ENCODE measurements at regions not wholly inside any gene's neighbourhood (a gene's known extent, or its start where the extent isn't known, plus 50 kb on each side); places are given as distances from the start of the nearest gene placed in this dataset.

DNA sequence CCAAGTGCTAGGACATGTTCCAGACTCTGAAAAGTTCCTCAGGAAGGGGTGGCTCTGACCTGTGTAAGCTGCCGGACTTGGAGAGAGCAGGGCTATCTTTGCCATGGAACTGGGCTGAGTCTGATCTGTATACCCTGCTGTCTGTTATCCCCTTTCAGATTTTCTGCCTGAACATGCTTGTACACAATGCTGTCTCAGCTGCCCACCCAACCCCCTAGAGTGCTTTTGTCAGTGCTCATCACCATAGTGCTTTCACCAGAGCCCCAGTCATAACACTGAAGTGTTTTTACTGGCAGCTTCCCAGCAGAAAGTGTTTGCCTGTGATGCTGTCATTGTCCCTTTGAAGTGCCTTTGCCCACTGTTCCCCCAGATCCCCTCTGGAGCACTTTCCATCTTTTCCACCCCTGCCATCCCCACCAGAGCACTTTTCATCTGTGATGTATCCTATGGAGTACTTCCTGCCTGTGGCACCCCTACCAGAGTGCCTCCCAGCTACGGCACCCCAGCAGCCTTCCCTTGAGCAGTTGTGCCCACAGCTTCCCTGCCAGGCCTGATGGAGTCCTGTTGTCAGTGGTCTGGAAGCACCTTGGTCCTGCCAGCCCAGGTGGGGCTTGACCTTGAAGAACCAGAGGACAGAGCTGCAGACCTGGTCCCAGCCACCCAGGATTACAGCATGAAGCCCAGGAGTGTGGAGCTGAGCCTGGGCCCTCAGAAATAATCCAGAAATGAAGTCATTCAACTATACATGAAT is 397.7 kb downstream of the DIPK2A start:
- H3K36me3 Mint-ChIP-seq (ENCODE audit: unreplicated experiment), result peaks cover 6% of the 10 kb centered on the region
- TF ChIP-seq, protein P1, sequence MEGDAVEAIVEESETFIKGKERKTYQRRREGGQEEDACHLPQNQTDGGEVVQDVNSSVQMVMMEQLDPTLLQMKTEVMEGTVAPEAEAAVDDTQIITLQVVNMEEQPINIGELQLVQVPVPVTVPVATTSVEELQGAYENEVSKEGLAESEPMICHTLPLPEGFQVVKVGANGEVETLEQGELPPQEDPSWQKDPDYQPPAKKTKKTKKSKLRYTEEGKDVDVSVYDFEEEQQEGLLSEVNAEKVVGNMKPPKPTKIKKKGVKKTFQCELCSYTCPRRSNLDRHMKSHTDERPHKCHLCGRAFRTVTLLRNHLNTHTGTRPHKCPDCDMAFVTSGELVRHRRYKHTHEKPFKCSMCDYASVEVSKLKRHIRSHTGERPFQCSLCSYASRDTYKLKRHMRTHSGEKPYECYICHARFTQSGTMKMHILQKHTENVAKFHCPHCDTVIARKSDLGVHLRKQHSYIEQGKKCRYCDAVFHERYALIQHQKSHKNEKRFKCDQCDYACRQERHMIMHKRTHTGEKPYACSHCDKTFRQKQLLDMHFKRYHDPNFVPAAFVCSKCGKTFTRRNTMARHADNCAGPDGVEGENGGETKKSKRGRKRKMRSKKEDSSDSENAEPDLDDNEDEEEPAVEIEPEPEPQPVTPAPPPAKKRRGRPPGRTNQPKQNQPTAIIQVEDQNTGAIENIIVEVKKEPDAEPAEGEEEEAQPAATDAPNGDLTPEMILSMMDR (IDR thresholded peaks at IDR 0.05; ENCODE audit: partially characterized antibody, unreplicated experiment), result no peak
- H3K4me1 Mint-ChIP-seq (ENCODE audit: low read depth, unreplicated experiment), result no peaks in the 10 kb centered on the region
- no peak for DNase-seq
- no peak overlapping the region for H3K4me3 Mint-ChIP-seq (ENCODE audit: unreplicated experiment)
- H3K9me3 Mint-ChIP-seq (ENCODE audit: unreplicated experiment), result peaks cover 4% of the 10 kb centered on the region
- H3K27me3 Mint-ChIP-seq (ENCODE audit: unreplicated experiment), result no peaks in the 10 kb centered on the region
- H3K27ac Mint-ChIP-seq (ENCODE audit: unreplicated experiment), result no peak overlapping the region

DNA sequence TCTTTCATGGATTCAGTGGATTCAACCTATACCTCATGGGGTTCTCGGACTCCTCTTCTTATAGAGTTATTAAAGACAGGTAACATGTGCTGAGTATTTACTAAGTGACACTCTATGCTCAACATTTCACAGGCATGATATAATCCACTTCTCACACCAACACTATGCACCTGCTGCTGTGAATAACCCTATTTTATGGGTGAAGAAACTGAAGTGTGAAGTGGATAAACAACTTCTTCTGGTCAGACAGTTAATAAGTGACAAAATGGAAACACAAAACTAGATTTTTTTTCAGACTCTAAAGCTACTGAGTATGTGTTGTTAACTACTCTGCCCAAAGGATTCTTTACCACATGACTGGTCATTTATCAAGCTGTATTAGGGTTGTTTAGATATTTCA is 403.5 kb downstream of the DIPK2A start:
- Mint-ChIP-seq H3K27ac (ENCODE audit: unreplicated experiment) (no peak overlapping the region), H3K27me3 (ENCODE audit: unreplicated experiment) (no peaks in the 10 kb centered on the region), H3K4me3 (ENCODE audit: unreplicated experiment) (no peak overlapping the region), H3K36me3 (ENCODE audit: unreplicated experiment) (no peaks in the 10 kb centered on the region), H3K4me1 (ENCODE audit: low read depth, unreplicated experiment) (no peaks in the 10 kb centered on the region), H3K9me3 (ENCODE audit: unreplicated experiment) (peaks cover 2% of the 10 kb centered on the region)
- TF ChIP-seq, protein P1 (IDR thresholded peaks at IDR 0.05; ENCODE audit: partially characterized antibody, unreplicated experiment), result no peak
- no peak for DNase-seq

DNA sequence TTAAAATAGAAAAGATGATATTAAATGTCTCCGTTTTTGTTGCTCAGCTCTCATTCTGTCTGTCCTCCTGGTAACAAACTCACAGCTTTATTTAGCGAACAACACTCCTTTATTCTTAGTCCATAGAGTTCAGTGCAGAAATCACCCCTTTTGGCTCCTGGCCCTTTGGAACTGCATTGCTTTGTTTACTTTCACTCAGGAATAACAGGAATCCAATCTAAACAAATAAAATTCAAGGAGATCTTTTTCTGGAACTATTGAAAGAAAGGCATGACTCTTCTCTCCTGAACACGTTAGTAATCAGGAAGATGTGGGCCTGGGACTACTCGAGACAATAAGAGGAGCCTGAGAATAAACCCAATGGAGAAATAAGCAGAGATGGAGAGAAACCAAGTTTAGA is 409.2 kb downstream of the DIPK2A start:
- Mint-ChIP-seq H3K9me3 (ENCODE audit: unreplicated experiment) (peaks cover 2% of the 10 kb centered on the region), H3K4me1 (ENCODE audit: low read depth, unreplicated experiment) (no peaks in the 10 kb centered on the region), H3K36me3 (ENCODE audit: unreplicated experiment) (no peaks in the 10 kb centered on the region), H3K4me3 (ENCODE audit: unreplicated experiment) (no peak overlapping the region), H3K27ac (ENCODE audit: unreplicated experiment) (no peak overlapping the region), H3K27me3 (ENCODE audit: unreplicated experiment) (no peaks in the 10 kb centered on the region)
- DNase-seq, result no peak
- TF ChIP-seq, protein P1 (IDR thresholded peaks at IDR 0.05; ENCODE audit: partially characterized antibody, unreplicated experiment), result no peak

DNA sequence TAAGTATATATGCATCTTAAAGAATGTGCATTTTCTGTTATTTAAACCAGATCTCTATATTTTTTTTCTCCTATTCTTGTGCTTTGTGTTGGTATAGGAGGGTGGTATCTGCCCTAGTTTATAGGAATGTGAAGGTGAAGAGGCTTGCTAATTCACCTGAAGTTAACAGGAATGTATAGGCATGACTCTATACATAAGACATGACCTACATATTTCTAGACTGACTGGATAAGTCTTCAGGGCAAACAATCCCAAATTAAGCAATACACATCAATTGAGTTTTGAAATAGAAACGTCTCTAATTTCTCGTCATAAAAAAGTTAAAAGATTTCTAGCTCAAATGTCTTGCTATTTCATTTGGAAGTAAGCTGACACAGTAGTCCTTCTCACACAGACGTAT is 410.0 kb downstream of the DIPK2A start:
- no peak overlapping the region for H3K27ac Mint-ChIP-seq (ENCODE audit: unreplicated experiment)
- DNase-seq, result no peak
- H3K9me3 Mint-ChIP-seq (ENCODE audit: unreplicated experiment), result peaks cover 2% of the 10 kb centered on the region
- H3K27me3 Mint-ChIP-seq (ENCODE audit: unreplicated experiment), result no peaks in the 10 kb centered on the region
- TF ChIP-seq, protein P1 (IDR thresholded peaks at IDR 0.05; ENCODE audit: partially characterized antibody, unreplicated experiment), result no peak
- no peaks in the 10 kb centered on the region for H3K4me1 Mint-ChIP-seq (ENCODE audit: low read depth, unreplicated experiment)
- no peaks in the 10 kb centered on the region for H3K36me3 Mint-ChIP-seq (ENCODE audit: unreplicated experiment)
- H3K4me3 Mint-ChIP-seq (ENCODE audit: unreplicated experiment), result no peak overlapping the region

DNA sequence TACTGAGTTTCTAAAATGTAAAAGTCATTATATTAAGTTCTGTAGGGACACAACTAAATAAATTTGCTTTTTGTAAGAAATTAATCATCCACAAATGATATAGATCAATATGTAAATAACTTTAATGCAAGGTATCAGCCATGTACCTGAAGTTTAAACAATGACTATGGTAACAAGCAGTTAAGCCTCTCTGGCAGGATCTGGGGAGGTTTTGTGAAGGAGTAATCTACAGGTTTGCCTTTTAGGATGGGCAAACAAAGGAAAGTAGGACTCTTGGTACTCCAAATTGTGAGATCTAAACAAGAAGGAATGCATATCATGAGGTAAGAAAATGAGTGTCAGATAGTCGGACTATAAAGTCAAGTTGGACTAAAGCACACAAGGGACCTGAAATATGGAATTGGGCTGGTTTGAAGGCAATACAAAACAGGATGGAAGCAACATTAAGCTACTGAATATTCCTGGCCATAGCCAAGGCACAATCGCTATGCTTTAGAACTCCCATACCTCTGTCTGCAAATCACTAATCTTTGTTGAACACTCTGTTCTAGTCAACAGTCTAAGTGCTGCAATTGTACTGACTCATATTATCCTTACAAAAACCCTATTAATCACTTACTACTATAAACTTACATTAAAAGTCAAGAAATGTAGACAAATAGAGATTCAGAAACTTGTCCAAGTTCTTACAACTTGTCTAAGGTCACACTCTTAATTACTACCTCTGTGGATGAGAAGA is 412.8 kb downstream of the DIPK2A start:
- H3K4me3 Mint-ChIP-seq (ENCODE audit: unreplicated experiment), result no peak overlapping the region
- no peak overlapping the region for H3K27ac Mint-ChIP-seq (ENCODE audit: unreplicated experiment)
- DNase-seq, result no peak
- no peaks in the 10 kb centered on the region for H3K9me3 Mint-ChIP-seq (ENCODE audit: unreplicated experiment)
- TF ChIP-seq, protein P1 (IDR thresholded peaks at IDR 0.05; ENCODE audit: partially characterized antibody, unreplicated experiment), result no peak
- H3K27me3 Mint-ChIP-seq (ENCODE audit: unreplicated experiment), result no peaks in the 10 kb centered on the region
- H3K36me3 Mint-ChIP-seq (ENCODE audit: unreplicated experiment), result no peaks in the 10 kb centered on the region
- H3K4me1 Mint-ChIP-seq (ENCODE audit: low read depth, unreplicated experiment), result no peaks in the 10 kb centered on the region

Data from glutamatergic neuron (in vitro differentiated cells).